GM21717 (cell line): ENCODE measurements at regions not wholly inside any gene's neighbourhood (a gene's known extent, or its start where the extent isn't known, plus 50 kb on each side); places are given as distances from the start of the nearest gene placed in this dataset.

Experiments used
- ATAC-seq: cut with Tn5 transposase; IDR thresholded peaks from one replicate; pipeline ENCODE4 v1.9.1; 2021; ENCODE audit warnings: mild to moderate bottlenecking, moderate library complexity; ENCODE audit not compliant: unreplicated experiment

DNA sequence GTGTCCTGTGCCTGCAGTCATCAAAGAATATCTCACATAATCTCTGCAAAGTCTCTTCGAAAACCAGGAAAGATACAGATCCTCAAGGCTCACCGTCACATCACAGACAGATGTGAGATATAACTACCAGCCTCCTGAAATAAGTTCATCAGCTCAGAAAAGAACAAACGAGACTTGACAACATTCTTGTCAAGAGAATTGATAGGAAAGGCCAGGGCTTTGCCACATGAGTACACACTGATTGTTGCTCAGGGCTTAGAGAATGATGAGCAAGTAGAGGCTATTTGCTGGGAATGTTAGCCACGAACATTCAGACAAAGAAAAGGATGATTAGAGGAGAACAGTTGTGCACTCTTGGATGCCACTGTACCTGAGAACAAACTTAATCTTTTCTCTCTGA is 535.1 kb downstream of the ELAVL2 start:
- ATAC-seq = no peak

DNA sequence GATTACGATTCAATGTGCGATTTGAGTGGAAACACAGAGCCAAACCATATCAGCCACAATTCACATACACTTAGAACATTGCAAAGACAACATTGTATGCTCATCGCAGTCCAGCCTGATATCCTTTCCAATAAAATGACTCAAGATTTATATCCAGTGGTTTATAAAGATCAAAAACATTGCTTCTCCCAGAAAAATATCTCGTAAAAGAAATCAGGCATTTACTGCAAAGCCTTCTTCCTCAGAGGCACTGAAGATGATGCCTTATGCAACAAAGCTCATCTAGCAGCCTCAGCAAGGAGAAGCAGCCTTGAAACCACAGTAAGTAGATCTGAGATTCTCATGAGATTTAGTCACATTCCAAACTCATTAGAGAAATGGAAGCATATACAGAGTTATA is 523.8 kb downstream of the ELAVL2 start:
- ATAC-seq = no peak

DNA sequence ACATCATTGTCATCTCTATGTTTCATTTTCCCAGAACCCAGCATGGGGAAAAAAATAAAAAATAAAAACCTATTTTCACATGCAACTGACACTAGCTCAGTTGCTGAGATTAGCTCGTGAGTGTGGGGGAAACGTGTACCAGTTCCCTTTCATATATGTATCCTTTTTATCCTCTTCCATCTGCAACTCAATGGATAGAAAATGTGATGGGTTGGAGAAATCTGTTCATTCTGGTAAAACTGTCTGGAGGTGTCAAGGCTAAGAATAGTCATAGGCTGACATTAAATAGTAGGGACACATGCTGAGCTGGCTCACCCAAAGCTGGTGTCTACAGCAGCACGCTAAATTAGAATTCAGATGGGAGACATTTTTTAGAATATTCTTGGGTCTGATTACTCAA is 519.3 kb downstream of the ELAVL2 start:
- no peak for ATAC-seq

DNA sequence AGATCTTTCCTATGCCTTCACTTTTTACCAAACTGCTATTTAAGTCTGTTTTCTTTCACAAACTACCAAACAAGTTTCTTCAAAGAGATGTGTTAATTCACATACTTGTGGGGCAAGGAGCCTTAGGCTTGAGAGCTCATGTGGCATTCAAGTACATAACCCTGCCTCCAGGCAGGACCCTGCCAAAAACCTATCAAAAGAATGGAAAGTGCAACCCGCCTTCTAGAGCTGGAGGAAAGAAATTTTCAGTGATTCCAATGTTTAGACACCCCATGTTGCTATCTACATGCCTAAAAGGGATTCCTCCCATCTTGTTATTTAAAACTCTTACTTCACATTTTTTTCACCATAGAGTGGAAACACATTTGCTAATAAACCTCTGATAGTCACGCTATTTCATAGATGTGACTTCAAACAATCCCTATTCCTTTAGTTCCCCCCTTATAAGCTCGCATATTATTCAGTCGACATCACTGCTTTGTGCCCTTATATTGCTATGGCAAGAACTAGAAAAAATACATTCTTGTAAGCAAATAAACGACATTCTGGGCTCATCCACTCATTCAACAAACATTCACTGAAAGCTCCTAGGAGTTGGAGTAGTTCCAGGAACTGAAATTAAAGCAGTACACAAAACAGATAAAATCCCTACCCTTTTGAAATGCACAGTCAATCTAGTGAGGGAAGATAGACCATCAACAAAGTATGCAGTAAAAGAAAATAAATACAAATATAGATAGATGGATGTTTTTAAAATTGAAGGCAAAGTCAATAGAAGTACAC is 518.1 kb downstream of the ELAVL2 start:
- no peak for ATAC-seq

DNA sequence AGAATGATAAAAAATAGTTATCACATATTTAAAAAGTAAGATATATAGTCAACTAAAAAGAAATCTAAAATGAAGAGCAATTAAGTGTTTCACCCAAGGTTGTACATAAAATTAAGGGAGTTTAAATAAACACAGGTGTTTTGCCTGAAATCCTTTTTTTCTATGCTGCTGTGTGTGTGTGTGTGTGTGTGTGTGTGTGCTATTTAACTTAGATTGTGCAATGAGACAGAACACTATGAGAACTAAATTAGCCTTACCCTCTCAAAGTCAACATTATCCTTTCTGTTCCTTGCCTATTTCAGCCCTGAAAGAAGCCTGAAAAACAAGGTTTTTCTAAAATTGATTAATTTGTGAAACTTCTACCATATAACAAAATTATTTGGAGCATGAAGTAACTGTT is 516.2 kb downstream of the ELAVL2 start:
- no peak for ATAC-seq

DNA sequence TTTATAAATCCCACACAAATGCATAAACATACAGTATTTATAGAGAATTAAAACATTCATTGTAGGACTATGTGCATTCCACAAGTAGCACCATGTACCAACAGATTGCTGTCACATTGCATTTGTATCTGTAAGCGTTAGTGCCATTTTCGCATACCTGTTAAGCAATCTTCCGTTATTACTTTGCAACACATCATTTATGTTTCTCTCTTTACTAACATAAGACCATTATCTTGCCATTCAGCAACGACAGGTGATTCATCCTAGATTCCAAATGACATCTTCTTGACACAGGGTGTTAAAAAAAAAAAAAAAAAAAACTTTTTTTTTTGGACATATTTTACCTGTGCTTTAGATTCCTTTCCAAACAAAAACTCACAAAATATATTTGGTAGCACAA is 511.8 kb downstream of the ELAVL2 start:
- ATAC-seq = no peak

DNA sequence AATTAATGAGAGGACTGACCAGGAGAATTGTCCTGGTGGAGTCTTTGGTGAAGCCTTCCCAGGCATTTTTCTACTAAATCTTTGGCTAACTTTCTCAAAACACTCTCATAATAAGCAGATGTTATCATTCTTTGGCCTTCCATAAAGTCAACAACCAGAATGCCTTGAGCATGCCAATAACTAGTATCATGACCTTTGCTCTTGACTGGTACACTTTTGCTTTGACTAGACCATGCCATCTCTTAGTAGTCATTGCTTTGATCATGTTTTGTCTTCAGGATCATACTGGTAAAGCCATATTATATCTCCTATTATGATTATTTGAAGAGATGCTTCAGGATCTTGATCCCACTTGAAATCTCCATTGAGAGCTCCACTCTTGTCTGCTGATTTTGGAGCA is 506.9 kb downstream of the ELAVL2 start:
- no peak for ATAC-seq

DNA sequence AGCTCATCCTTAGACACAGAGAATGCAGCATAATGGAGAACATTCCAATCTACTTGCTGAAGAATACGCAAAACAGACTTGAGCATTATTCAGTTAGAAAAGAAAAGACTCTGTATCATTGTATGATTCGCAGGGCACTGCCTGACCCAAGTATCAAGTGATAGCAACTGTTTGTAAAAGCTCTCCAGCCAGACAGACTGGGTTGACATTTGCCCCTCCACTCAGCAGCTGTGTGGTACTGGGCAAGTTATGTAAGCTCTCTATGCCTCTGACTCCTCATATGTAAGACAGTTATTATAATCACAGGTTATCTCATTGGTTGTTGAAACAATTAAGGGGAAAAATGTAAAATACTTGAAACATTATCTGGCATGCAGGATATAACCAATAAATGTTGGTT is 505.0 kb downstream of the ELAVL2 start:
- no peak for ATAC-seq

DNA sequence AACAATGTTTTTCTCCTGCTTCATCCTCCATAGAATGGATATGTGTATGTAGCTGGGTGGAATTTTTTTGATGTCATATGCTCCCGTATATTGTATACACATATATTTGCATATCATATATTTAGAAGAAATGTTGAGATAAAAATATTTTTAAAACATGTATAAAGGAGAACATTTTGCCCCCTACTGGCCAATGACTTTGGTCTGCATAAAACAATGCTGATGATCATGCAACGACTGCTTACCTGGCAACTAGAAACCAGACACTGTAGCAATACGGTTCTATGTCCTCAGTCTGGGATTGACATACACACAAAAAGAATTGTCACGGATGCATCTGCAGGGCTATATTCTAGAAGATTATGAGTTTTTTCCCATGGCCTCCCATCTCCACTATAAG is 503.6 kb downstream of the ELAVL2 start:
- no peak for ATAC-seq

DNA sequence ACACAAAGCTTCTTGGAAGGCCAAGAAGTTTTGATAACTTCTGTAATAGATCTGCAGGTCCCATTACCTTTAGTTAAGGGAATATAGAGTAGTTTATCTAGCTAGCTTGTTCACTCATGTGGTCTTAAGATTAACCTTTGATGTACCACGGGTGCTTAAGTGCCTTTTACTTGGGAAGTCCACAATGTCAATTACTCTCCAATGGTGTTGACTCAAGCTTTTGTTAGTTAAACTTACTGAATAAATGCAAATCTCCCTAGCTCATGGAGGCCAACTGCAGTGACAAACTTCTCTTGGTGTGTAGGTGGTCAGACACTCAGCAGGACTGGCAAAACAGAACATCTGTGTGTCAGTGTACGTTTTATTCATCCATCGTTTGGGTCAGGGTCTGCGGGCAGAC is 501.5 kb downstream of the ELAVL2 start:
- ATAC-seq = no peak

DNA sequence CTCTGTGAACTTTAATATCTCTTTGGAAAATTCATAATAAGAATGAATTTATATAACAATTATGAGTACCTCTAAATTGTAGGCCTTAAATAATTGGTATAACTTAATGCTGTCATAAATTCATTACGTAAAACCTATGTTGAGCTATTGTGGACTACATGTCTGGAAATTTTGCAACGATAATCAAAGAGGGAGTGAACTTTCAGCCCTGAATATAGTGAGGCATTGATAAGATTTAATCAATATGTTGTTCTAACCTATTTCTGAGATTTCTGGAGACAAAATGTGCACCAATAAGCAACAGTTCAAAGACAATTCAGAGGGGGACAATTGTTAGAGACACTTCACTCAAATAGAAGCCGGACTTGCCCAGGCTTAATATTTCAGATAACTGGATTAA is 499.4 kb downstream of the ELAVL2 start:
- no peak for ATAC-seq

DNA sequence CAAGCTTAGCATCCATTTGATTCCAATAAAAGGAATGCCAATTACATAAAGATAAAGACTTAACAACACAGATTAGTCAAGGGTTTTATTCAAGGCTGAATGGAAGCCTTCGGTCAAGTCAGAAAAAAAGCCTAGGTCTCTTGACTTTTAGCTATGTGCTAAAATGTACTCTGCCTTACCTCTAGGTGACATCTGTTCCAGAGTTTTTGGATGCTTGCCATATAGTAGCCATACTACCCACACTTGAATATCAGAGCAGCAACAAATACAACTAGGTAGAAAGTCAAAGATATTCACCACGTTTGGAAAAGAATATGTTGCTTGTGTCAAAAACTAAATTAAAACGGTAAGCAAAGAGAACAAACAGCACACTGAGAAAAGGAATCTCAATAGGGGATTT is 484.7 kb downstream of the ELAVL2 start:
- no peak for ATAC-seq

DNA sequence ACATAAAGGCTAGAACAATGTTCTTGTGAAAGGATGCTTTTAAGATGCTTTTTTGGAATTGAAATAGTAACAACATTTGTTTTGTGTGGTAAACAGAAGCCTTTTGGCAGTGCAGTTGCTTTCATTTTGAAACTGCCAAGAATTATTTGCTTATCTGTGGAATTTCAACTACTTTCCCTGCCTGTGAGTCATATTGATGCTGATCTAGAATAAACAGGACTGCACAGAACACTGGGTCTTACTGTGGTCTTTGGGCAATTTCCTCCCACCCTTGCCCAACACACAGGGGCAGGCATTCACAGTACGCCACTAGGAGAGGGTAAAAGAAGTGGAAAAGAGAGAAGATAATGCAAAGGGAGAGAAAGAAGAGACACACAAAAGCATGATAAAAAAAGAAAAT is 483.7 kb downstream of the ELAVL2 start:
- ATAC-seq = no peak

DNA sequence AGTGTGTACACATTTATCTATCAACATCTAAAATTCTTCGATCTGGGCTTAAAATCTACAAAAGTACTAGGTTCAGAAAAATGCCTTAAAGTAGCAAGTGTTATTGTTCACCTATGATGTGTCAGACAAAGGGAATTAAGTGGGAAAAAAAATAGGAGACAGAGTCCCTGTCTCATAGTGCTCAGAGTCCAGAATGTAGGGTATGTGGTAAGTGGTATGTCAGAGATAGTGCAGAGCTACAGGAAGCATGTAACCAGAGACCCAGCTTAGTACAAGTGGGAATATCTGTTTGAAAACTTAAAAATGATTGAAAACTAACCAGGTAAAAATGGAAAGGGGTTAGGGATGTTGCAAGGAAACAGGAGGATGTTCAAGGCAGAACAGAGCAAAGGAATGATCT is 482.8 kb downstream of the ELAVL2 start:
- no peak for ATAC-seq

DNA sequence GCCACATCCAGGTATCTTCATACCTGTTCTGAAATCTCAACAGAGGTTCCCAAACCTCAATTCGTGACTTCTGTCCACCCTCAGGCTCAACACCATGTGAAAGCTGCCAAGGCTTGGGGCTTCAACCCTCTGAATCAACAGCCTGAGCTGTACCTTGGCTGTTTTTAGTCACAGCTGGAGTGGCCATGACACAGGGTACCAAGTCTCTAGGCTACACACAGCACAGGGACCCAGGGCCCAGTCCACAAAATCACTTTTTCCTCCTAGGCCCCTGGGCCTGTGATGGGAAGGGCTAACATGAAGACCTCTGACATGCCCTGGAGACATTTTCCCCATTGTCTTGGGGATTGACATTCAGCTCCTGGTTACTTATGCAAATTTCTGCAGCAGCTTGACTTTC is 464.9 kb downstream of the ELAVL2 start:
- ATAC-seq = no peak

DNA sequence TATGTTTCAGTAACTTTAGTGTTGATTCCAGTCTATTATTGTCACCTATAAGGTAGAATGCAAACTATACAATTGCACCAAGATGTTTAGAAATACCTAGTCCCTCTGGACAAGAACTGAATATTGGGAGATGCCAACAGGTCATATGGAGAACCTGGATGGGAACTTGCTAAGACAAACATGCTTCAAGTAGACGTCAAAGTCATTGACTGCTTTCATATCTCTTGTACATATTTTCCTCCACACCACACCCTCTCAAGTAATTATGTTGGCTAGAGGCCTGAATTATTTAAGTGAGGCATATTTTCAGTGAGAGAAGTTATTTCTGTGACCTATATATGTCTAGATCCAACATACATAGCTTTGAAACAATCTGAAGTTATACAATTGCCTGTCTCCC is 453.3 kb downstream of the ELAVL2 start:
- ATAC-seq = no peak

DNA sequence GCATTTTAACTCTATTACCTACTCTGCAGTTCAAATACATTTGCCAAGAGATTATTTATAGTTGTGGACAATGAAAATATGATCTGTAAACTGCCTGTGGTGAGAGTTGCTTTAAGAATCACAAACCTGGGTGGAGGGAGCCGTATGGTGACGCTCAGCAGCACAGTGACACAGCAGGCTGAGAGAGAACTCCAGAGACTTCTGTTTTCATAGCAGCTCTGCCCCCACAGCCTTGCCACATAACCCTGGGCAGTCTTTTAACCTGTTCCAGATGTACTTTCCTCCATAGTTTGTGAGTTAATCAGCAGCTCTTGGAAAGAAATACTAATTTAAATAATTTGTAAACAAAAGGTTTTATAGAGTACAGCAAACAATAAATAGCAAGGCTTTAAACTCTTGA is 450.5 kb downstream of the ELAVL2 start:
- ATAC-seq = no peak

DNA sequence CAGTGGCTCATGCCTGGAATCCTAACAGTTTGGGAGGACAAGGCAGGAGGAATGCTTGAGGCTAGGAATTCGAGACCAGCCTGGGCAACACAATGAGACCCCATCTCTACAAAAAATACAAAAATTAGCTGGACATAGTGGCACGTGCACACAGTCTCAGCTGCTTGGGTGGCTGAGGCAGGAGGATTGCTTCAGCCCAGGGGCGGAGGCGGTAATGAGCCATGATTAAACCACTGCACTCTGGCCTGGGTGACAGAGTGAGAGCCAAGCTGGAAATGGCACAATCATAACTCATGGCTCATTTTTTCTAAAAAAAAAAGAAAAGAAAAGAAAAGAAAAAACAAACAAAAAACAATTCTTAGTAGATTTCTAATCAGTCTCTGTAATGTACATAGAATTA is 446.2 kb downstream of the ELAVL2 start:
- ATAC-seq = no peak

DNA sequence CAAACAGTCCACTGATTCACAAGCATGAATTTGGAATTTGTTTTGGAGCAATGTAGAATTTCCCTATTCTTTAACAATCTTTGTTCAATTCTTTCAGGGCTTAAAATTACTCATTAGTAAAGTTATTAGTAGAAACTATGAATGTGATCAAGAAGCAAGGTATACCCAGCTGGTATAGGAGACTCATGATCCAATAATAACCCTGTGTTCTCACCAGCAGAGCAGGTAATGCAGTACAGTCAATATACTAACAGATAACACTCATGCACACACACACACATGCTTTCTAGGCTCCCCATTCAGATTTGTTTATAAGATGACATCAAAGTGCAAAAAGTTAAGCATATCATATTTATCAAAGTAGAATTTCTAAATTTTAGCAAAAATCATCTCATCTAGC is 445.2 kb downstream of the ELAVL2 start:
- no peak for ATAC-seq

DNA sequence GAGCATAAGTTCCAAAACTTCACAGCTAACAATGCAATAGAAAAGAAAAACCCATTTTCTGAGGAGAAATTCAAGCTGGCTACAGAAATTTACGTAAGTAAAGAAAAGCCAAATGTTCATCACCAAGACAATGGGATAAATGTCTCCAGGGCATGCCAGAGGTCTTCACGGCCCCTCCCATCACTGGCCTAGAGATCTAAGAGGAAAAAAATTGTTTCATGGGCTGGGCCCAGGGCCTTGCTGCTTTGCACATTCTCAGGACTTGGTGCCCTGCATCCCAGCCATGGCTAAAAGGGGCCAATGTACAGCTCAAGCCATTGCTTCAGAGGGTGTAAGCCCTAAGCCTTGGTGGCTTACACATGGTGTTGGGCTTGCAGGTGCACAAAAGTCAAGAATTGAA is 443.6 kb downstream of the ELAVL2 start:
- ATAC-seq = no peak

DNA sequence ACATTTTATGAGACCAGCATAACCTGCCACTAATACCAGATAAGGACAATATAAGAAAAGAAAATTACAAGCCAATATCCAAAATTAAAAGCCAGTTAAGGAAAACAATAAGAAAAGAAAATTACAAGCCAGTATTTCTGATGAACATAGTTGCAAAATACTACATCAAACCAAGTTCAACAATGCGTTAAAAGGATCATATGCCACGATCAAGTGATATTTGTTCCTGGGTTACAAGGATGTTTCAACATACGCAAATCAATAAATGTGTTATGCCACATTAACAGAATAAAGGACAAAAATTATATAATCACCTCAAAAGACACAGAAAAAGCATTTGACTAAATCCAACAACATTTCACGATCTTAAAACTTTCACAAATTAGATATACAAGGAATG is 431.9 kb downstream of the ELAVL2 start:
- ATAC-seq = no peak

DNA sequence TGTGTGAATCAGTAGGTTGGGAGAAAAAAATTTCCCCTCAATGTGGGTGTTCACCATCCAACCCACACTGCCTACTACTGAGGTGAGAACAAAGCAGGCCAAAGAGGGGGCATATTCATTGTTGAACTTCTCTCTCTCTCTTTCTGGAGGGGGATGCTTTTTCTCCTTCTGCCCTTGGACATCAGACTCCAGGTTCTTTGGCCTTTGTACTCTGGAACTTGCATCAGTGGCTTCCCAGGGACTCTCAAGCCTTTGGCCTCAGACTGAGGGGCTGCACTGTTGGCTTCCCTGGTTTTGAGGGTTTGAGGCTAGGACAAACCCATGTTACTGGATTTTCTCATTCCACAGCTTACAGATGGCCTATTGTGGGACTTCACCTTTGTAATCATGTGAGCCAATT is 417.2 kb downstream of the ELAVL2 start:
- ATAC-seq = no peak

DNA sequence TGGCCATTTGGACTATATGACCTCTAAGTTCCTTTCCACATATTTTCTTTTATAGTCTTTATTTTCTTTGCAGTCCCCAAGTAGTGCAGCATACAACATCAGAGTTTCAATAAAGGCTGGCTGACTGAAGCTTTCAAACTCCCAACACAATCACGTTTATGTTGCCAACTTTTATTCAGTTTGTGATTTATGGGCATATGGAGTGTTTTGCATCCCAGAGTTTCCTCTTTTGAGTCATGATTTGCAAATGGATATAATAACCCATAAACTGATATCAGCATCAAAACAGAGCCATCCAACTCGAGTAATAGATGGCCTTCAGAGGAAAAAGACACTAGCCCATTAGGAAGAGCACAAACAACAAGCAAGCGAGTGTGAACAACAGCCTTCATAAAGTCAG is 414.0 kb downstream of the ELAVL2 start:
- ATAC-seq = no peak
